Lower leg skin (tissue), 3 donors: ENCODE measurements at regions not wholly inside any gene's neighbourhood (a gene's known extent, or its start where the extent isn't known, plus 50 kb on each side); places are given as distances from the start of the nearest gene placed in this dataset.

Source experiments
- CTCF ChIP-seq, 3 donors: fragments of 450-650 bp; IDR thresholded peaks; one replicate each; pipeline ENCODE4 v1.5.1; 2016; ENCODE audit warnings: antibody characterized with exemption in 3 of 3, mild to moderate bottlenecking in 3 of 3, moderate library complexity in 2 of 3
- POLR2A ChIP-seq, 2 donors: fragments of 450-650 bp; IDR thresholded peaks; one replicate each; pipeline ENCODE4 v1.6.1; 2016 to 2017; ENCODE audit warnings: antibody characterized with exemption in 2 of 2, mild to moderate bottlenecking in 1 of 2, moderate library complexity in 1 of 2

- TF ChIP-seq CTCF (IDR thresholded peaks at IDR 0.05) (no peak), POLR2A (IDR thresholded peaks at IDR 0.05) (no peak)
Observed at GRCh38 chr10:78752221-78752620, 316.5 kb upstream of the ZMIZ1 start.
